ENCODE measurements at regions not wholly inside any gene's neighbourhood (a gene's known extent, or its start where the extent isn't known, plus 50 kb on each side); places are given as distances from the start of the nearest gene placed in this dataset.

GRCh38 chr7:136033413-136034031 lies 56.4 kb upstream of the MTPN start:
- no peaks in the 10 kb centered on the region for H3K9me3 ChIP-seq
- no peaks in the 10 kb centered on the region for H3K4me1 ChIP-seq
- no peak for TF ChIP-seq CTCF (IDR thresholded peaks at IDR 0.05; ENCODE audit: insufficient read depth in 1 of 2, low read depth in 1 of 2, low read length in 1 of 2, severe bottlenecking in 1 of 2, unreplicated experiment in 1 of 2)
- POLR2A ChIA-PET = no interaction called here
- H3K4me3 ChIP-seq (ENCODE audit: low read depth, low read length) = no peak overlapping the region
- no peak overlapping the region for H3K27ac Mint-ChIP-seq (ENCODE audit: unreplicated experiment)
- no peaks in the 10 kb centered on the region for H3K9me3 Mint-ChIP-seq (ENCODE audit: unreplicated experiment)
- no peaks in the 10 kb centered on the region for H3K27me3 ChIP-seq (replicated peaks; ENCODE audit: control insufficient read depth, insufficient read depth, low read length)
- BruUV-seq (replicated peaks) = no TSS peak
- DNase-seq = no peak
- H3K4me1 Mint-ChIP-seq (ENCODE audit: low read depth, unreplicated experiment) = peaks cover 5% of the 10 kb centered on the region
- no peak overlapping the region for H3K4me3 Mint-ChIP-seq (ENCODE audit: unreplicated experiment)
- peaks cover 9% of the 10 kb centered on the region for H3K27me3 Mint-ChIP-seq (ENCODE audit: insufficient read depth, unreplicated experiment)
- intact Hi-C loops (cut with micrococcal nuclease; ENCODE audit: unreplicated experiment) = no loop called here
- H3K36me3 Mint-ChIP-seq (ENCODE audit: insufficient read depth, unreplicated experiment) = no peaks in the 10 kb centered on the region
- CTCF ChIA-PET = no interaction called here
- H3K36me3 ChIP-seq (ENCODE audit: control insufficient read depth, insufficient read depth, low read length) = no peaks in the 10 kb centered on the region

GRCh38 chr7:136030867-136031318 lies 53.7 kb upstream of the MTPN start:
- DNase-seq = no peak
- no peak overlapping the region for H3K27ac Mint-ChIP-seq (ENCODE audit: unreplicated experiment)
- POLR2A ChIA-PET = no interaction called here

GRCh38 chr7:136030330-136030729 lies 53.2 kb upstream of the MTPN start:
- H3K36me3 Mint-ChIP-seq (ENCODE audit: insufficient read depth, unreplicated experiment) = no peaks in the 10 kb centered on the region
- Histone ChIP-seq H3K4me1 (no peaks in the 10 kb centered on the region), H3K36me3 (ENCODE audit: control insufficient read depth, insufficient read depth, low read length) (no peaks in the 10 kb centered on the region), H3K27me3 (replicated peaks; ENCODE audit: control insufficient read depth, insufficient read depth, low read length) (no peaks in the 10 kb centered on the region), H3K9me3 (no peaks in the 10 kb centered on the region), H3K4me3 (ENCODE audit: low read depth, low read length) (no peak overlapping the region)
- H3K9me3 Mint-ChIP-seq (ENCODE audit: unreplicated experiment) = no peaks in the 10 kb centered on the region
- H3K27ac Mint-ChIP-seq (ENCODE audit: unreplicated experiment) = no peak overlapping the region
- peaks cover 18% of the 10 kb centered on the region for H3K27me3 Mint-ChIP-seq (ENCODE audit: insufficient read depth, unreplicated experiment)
- no peak overlapping the region for H3K4me3 Mint-ChIP-seq (ENCODE audit: unreplicated experiment)
- DNase-seq = no peak
- CTCF ChIA-PET = no interaction called here
- no TSS peak for BruUV-seq (replicated peaks)
- POLR2A ChIA-PET = no interaction called here
- intact Hi-C loops (cut with micrococcal nuclease; ENCODE audit: unreplicated experiment) = no loop called here
- no peak for TF ChIP-seq CTCF (IDR thresholded peaks at IDR 0.05; ENCODE audit: insufficient read depth in 1 of 2, low read depth in 1 of 2, low read length in 1 of 2, severe bottlenecking in 1 of 2, unreplicated experiment in 1 of 2)
- H3K4me1 Mint-ChIP-seq (ENCODE audit: low read depth, unreplicated experiment) = peaks cover 4% of the 10 kb centered on the region

More at GRCh38 chr7:136030867-136031318, 53.7 kb upstream of the MTPN start:
- CTCF ChIA-PET = no interaction called here
- Histone ChIP-seq H3K4me3 (ENCODE audit: low read depth, low read length) (no peak overlapping the region), H3K36me3 (ENCODE audit: control insufficient read depth, insufficient read depth, low read length) (no peaks in the 10 kb centered on the region), H3K27me3 (replicated peaks; ENCODE audit: control insufficient read depth, insufficient read depth, low read length) (no peaks in the 10 kb centered on the region), H3K9me3 (no peaks in the 10 kb centered on the region), H3K4me1 (no peaks in the 10 kb centered on the region)
- intact Hi-C loops (cut with micrococcal nuclease; ENCODE audit: unreplicated experiment) = no loop called here
- Mint-ChIP-seq H3K4me3 (ENCODE audit: unreplicated experiment) (no peak overlapping the region), H3K9me3 (ENCODE audit: unreplicated experiment) (no peaks in the 10 kb centered on the region), H3K27me3 (ENCODE audit: insufficient read depth, unreplicated experiment) (peaks cover 18% of the 10 kb centered on the region), H3K4me1 (ENCODE audit: low read depth, unreplicated experiment) (peaks cover 5% of the 10 kb centered on the region), H3K36me3 (ENCODE audit: insufficient read depth, unreplicated experiment) (no peaks in the 10 kb centered on the region)
- no TSS peak for BruUV-seq (replicated peaks)
- no peak for TF ChIP-seq CTCF (IDR thresholded peaks at IDR 0.05; ENCODE audit: insufficient read depth in 1 of 2, low read depth in 1 of 2, low read length in 1 of 2, severe bottlenecking in 1 of 2, unreplicated experiment in 1 of 2)
